DOHH2 (cell line): ENCODE measurements at regions not wholly inside any gene's neighbourhood (a gene's known extent, or its start where the extent isn't known, plus 50 kb on each side); places are given as distances from the start of the nearest gene placed in this dataset.

ENCODE experiments used
- H3F3A ChIP-seq: fragments of 200-600 bp; sonication (generic), shearing (Covaris generic); 2 replicates; pipeline ENCODE4 v1.6.0; 2016; ENCODE audit warnings: antibody characterized with exemption, mild to moderate bottlenecking; ENCODE audit not compliant: control insufficient read depth, insufficient read depth
- H3K27ac ChIP-seq: fragments of 200-600 bp; sonication (generic); 2 replicates; pipeline ENCODE4 v1.5.1; 2014; ENCODE audit warnings: low read depth, mild to moderate bottlenecking, low read length, moderate library complexity
- H3K27me3 ChIP-seq: fragments of 200-600 bp; sonication (generic); 2 replicates; pipeline ENCODE4 v1.6.1; 2014; ENCODE audit warnings: mild to moderate bottlenecking, low read length, mixed read lengths; ENCODE audit not compliant: control insufficient read depth
- H3K36me3 ChIP-seq: fragments of 200-600 bp; sonication (generic); 2 replicates; pipeline ENCODE4 v1.6.1; 2014; ENCODE audit warnings: mild to moderate bottlenecking, low read length, moderate library complexity, mixed read lengths; ENCODE audit not compliant: control insufficient read depth
- H3K4me1 ChIP-seq: fragments of 200-600 bp; sonication (generic); 2 replicates; pipeline ENCODE4 v1.6.1; 2014; ENCODE audit warnings: mild to moderate bottlenecking, low read length, mixed read lengths; ENCODE audit not compliant: control insufficient read depth
- H3K4me2 ChIP-seq: fragments of 200-600 bp; sonication (generic); 2 replicates; pipeline ENCODE4 v1.6.0; 2014; ENCODE audit warnings: mild to moderate bottlenecking, low read length, moderate library complexity
- H3K4me3 ChIP-seq: fragments of 200-600 bp; sonication (generic); 2 replicates; pipeline ENCODE4 v1.5.1; 2014; ENCODE audit warnings: mild to moderate bottlenecking, low read length, mixed read lengths
- H3K79me2 ChIP-seq: fragments of 200-600 bp; sonication (generic); 2 replicates; pipeline ENCODE4 v1.6.1; 2014; ENCODE audit warnings: mild to moderate bottlenecking, low read length, mixed read lengths; ENCODE audit not compliant: control insufficient read depth
- H3K9me2 ChIP-seq: fragments of 200-600 bp; sonication (generic); replicated peaks from 2 replicates; pipeline ENCODE4 v1.6.1; 2014; ENCODE audit warnings: mild to moderate bottlenecking, low read length, mixed read lengths; ENCODE audit not compliant: control insufficient read depth
- H3K9me3 ChIP-seq: fragments of 200-600 bp; sonication (generic); 2 replicates; pipeline ENCODE4 v1.6.1; 2014; ENCODE audit warnings: antibody characterized with exemption, low read length, mixed read lengths; ENCODE audit not compliant: control insufficient read depth, insufficient read depth
- H4K20me1 ChIP-seq: fragments of 200-600 bp; sonication (generic); 2 replicates; pipeline ENCODE4 v1.6.0; 2014; ENCODE audit warnings: low read depth, mild to moderate bottlenecking, antibody characterized with exemption, low read length, moderate library complexity; ENCODE audit not compliant: control insufficient read depth, insufficient read depth
- CTCF ChIP-seq: fragments of 200-600 bp; sonication (generic); IDR thresholded peaks from one replicate; pipeline ENCODE4 v1.5.1; 2014; ENCODE audit warnings: antibody characterized with exemption, mild to moderate bottlenecking, low read depth, low read length; ENCODE audit not compliant: poor library complexity, severe bottlenecking
- EZH2phosphoT487 ChIP-seq: fragments of 200-600 bp; sonication (generic); IDR thresholded peaks from 2 replicates; pipeline ENCODE4 v1.6.1; 2017; ENCODE audit warnings: borderline replicate concordance, mild to moderate bottlenecking, antibody characterized with exemption, low read length, moderate library complexity, mixed read lengths

GRCh38 chr4:121270389-121270788 lies 106.3 kb upstream of the TNIP3 start:
- Histone ChIP-seq H3K4me3 (no peak overlapping the region), H3K9me3 (no peaks in the 10 kb centered on the region), H3K79me2 (no peaks in the 10 kb centered on the region), H4K20me1 (no peaks in the 10 kb centered on the region), H3K27ac (no peak overlapping the region), H3K4me1 (no peaks in the 10 kb centered on the region), H3K4me2 (no peak overlapping the region), H3K36me3 (no peaks in the 10 kb centered on the region), H3K27me3 (no peaks in the 10 kb centered on the region), H3F3A (no peaks in the 10 kb centered on the region), H3K9me2 (no peaks in the 10 kb centered on the region)
- TF ChIP-seq CTCF: no peak
- TF ChIP-seq EZH2phosphoT487: no peak

- no peaks in the 10 kb centered on the region for H3K4me1 ChIP-seq
- TF ChIP-seq CTCF (no peak), EZH2phosphoT487 (no peak)
- no peaks in the 10 kb centered on the region for H3K9me2 ChIP-seq
- H3K4me2 ChIP-seq: no peak overlapping the region
- no peaks in the 10 kb centered on the region for H3K27me3 ChIP-seq
- no peak overlapping the region for H3K27ac ChIP-seq
- no peaks in the 10 kb centered on the region for H3K9me3 ChIP-seq
- no peaks in the 10 kb centered on the region for H3K79me2 ChIP-seq
- H3F3A ChIP-seq: no peaks in the 10 kb centered on the region
- H4K20me1 ChIP-seq: no peaks in the 10 kb centered on the region
- H3K4me3 ChIP-seq: no peak overlapping the region
- H3K36me3 ChIP-seq: no peaks in the 10 kb centered on the region
Measured at GRCh38 chr4:121269001-121269400, 104.9 kb upstream of the TNIP3 start.

GRCh38 chr4:121266982-121267381 lies 102.9 kb upstream of the TNIP3 start:
- Histone ChIP-seq H3K36me3 (no peaks in the 10 kb centered on the region), H3K27me3 (no peaks in the 10 kb centered on the region), H3K27ac (no peak overlapping the region), H3K79me2 (no peaks in the 10 kb centered on the region), H3K4me3 (no peak overlapping the region), H3K4me2 (no peak overlapping the region), H3K9me3 (no peaks in the 10 kb centered on the region), H3F3A (no peaks in the 10 kb centered on the region), H3K9me2 (no peaks in the 10 kb centered on the region), H4K20me1 (no peaks in the 10 kb centered on the region), H3K4me1 (no peaks in the 10 kb centered on the region)
- TF ChIP-seq CTCF: no peak
- TF ChIP-seq EZH2phosphoT487: no peak

- Histone ChIP-seq H4K20me1 (no peaks in the 10 kb centered on the region), H3K79me2 (no peaks in the 10 kb centered on the region), H3K4me3 (no peak overlapping the region), H3F3A (no peaks in the 10 kb centered on the region), H3K9me3 (no peaks in the 10 kb centered on the region), H3K27ac (no peak overlapping the region), H3K9me2 (no peaks in the 10 kb centered on the region), H3K36me3 (no peaks in the 10 kb centered on the region), H3K27me3 (peaks cover 2% of the 10 kb centered on the region; the same call in 1 of the 2 replicates), H3K4me1 (no peaks in the 10 kb centered on the region), H3K4me2 (no peak overlapping the region)
- TF ChIP-seq CTCF (no peak), EZH2phosphoT487 (no peak)
Measured at GRCh38 chr4:121256887-121257466, 92.9 kb upstream of the TNIP3 start.
